ENCODE measurements at regions not wholly inside any gene's neighbourhood (a gene's known extent, or its start where the extent isn't known, plus 50 kb on each side); places are given as distances from the start of the nearest gene placed in this dataset.
A peak's percentile ranks its signal among the peaks of the same experiment; 100 is the strongest.
"Not testable (repeated sequence)": the region's sequence is repeated elsewhere in the genome, so short reads cannot be mapped to it uniquely, and the experiment has no call there.

DNA sequence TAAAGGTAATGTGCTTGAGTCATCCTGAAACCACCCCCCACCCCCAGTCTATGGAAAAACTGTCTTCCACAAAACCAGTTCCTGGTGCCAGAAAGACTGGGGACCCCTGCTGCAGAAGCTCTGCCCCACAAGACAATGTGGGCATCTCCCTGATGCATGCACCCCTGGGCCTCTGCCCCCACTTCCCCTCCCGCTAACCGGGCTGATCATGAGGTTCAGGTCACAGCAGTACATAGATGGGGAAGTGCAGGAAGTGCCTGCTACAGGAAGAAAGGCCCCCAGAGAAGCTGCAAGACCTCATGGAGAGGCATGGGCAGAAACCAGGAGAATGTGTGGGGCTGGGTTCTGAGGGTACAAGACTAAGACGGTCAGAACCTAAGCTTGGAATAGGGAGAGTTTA, 243.4 kb upstream of the ID2 start:
- FAIRE-seq (no peak), DNase-seq (ENCODE audit: insufficient read length, low spot score) (no peak)
- TF ChIP-seq POU2F2 (IDR thresholded peaks at IDR 0.05; ENCODE audit: low read depth, low read length) (no peak), PAX5 (IDR thresholded peaks at IDR 0.05; ENCODE audit: insufficient read depth, low read length, severe bottlenecking) (no peak), TAF1 (IDR thresholded peaks at IDR 0.05; ENCODE audit: low read depth, low read length) (no peak), POLR2AphosphoS5 (IDR thresholded peaks at IDR 0.05; ENCODE audit: low read depth, low read length) (no peak), POLR2A (IDR thresholded peaks at IDR 0.05; ENCODE audit: low read depth, low read length) (no peak), SPI1 (IDR thresholded peaks at IDR 0.05; ENCODE audit: low read depth, low read length) (no peak)

DNA sequence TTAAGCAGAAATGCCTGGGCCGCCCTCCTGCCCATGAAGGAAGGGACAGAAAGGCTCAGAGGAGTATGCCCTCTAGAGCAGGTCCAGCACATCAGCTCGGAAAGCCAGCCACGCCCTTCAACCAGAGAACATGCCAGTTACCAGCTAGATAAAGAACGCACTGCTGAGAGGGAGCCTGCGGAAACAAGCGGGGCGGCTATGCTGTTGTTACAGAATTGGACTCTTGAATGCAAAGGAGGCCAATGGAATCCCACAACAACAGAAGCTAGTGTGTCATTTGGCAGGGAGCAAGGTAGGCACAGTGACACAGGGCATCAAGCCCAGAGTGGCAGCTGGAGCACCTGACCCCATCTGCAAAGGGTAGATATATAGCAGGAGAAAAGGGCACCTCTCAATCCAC, 242.9 kb upstream of the ID2 start:
- FAIRE-seq = no peak

DNA sequence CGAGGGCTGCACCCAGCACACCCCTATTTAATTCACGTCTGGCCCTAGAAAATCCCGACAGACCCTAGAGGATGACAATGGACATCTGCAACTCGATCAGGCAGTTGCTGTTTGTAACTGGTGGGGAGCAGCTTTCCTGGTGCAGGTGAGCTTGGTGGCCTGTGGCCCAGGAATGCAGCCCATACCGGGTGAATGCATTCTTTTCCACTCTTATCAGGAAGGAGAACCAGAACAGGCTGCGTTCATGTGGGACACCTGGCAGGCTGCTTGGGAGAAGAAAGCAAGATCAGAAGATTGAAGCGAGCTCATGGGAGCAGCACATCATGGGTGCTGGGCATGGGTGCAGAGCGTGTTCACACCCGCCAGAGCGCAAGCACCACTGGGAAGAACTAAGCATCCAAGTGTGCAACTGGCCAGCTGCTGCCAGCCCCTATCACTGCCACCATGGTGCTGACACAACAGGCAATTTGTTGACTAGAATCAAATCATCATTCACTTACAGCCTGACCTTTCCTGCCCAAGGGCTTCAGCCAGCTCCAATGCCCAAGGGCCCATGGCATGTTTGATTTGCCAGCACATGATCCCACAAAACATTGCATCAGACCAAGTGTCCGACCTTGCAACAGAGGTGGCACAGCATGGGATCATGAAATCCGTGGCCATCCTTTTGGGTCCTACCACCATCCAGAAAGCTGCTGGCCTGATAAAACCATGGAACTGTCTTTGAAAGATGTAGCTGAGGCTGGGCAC, 241.7 kb upstream of the ID2 start:
- TF ChIP-seq PAX5 (IDR thresholded peaks at IDR 0.05; ENCODE audit: insufficient read depth, low read length, severe bottlenecking) (no peak), SPI1 (IDR thresholded peaks at IDR 0.05; ENCODE audit: low read depth, low read length) (no peak), TAF1 (IDR thresholded peaks at IDR 0.05; ENCODE audit: low read depth, low read length) (no peak), POLR2AphosphoS5 (IDR thresholded peaks at IDR 0.05; ENCODE audit: low read depth, low read length) (no peak), POLR2A (IDR thresholded peaks at IDR 0.05; ENCODE audit: low read depth, low read length) (no peak), POU2F2 (IDR thresholded peaks at IDR 0.05; ENCODE audit: low read depth, low read length) (no peak)
- FAIRE-seq = no peak
- DNase-seq (ENCODE audit: insufficient read length, low spot score) = no peak

More for the DNA sequence above, 242.9 kb upstream of the ID2 start:
- no peak for TF ChIP-seq POLR2AphosphoS5 (IDR thresholded peaks at IDR 0.05; ENCODE audit: low read depth, low read length)
- no peak for TF ChIP-seq PAX5 (IDR thresholded peaks at IDR 0.05; ENCODE audit: insufficient read depth, low read length, severe bottlenecking)
- no peak for TF ChIP-seq POLR2A (IDR thresholded peaks at IDR 0.05; ENCODE audit: low read depth, low read length)
- TF ChIP-seq TAF1 (IDR thresholded peaks at IDR 0.05; ENCODE audit: low read depth, low read length) = no peak
- TF ChIP-seq POU2F2 (IDR thresholded peaks at IDR 0.05; ENCODE audit: low read depth, low read length) = no peak
- no peak for DNase-seq (ENCODE audit: insufficient read length, low spot score)

DNA sequence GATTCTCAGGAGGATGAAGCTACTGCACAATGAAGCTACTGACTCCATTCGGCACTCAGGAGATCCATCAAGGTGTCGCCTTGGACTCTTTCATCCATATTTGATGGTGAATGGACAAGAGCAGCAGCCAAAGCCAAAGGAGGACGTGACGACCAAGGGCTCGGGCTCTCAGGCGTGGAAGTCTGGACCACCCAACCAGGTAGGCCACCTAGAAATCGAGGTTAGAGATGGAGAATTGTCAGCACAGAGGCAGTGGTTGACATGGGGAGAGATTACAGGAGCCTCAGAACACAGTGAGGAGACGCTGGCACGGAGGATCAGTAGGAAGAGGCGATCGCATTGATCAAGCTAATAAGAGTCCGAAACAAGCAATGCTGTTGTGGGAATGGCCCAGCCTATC, 240.5 kb upstream of the ID2 start:
- DNase-seq (ENCODE audit: insufficient read length, low spot score) (no peak), FAIRE-seq (no peak)
- TF ChIP-seq TAF1 (IDR thresholded peaks at IDR 0.05; ENCODE audit: low read depth, low read length) (no peak), SPI1 (IDR thresholded peaks at IDR 0.05; ENCODE audit: low read depth, low read length) (no peak), POLR2AphosphoS5 (IDR thresholded peaks at IDR 0.05; ENCODE audit: low read depth, low read length) (no peak), POLR2A (IDR thresholded peaks at IDR 0.05; ENCODE audit: low read depth, low read length) (no peak), POU2F2 (IDR thresholded peaks at IDR 0.05; ENCODE audit: low read depth, low read length) (no peak), PAX5 (IDR thresholded peaks at IDR 0.05; ENCODE audit: insufficient read depth, low read length, severe bottlenecking) (no peak)

DNA sequence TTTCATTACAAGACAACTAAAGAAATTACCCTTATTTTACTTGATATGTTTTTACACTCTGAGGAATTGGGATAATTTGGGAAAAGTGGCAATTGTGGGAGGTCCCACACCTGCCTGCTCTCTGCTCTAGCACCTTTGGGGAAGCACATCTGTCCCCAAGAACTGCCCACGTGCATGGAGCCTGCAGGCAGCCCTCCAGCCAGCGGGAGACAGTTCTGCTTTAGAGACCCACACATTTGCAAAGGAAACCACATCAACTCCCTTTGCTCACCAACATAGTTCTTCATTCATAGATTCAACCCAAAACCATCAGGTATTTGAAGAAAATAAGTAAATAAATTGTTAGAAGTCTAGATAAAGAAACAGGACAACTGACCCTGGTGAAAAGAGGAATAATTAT, 239.9 kb upstream of the ID2 start:
- DNase-seq (ENCODE audit: insufficient read length, low spot score) = no peak
- no peak for TF ChIP-seq POLR2A (IDR thresholded peaks at IDR 0.05; ENCODE audit: low read depth, low read length)
- peak; percentile 67 for TF ChIP-seq SPI1 (IDR thresholded peaks at IDR 0.05; ENCODE audit: low read depth, low read length)
- no peak for TF ChIP-seq POLR2AphosphoS5 (IDR thresholded peaks at IDR 0.05; ENCODE audit: low read depth, low read length)
- TF ChIP-seq PAX5 (IDR thresholded peaks at IDR 0.05; ENCODE audit: insufficient read depth, low read length, severe bottlenecking) = no peak
- TF ChIP-seq TAF1 (IDR thresholded peaks at IDR 0.05; ENCODE audit: low read depth, low read length) = no peak
- TF ChIP-seq POU2F2 (IDR thresholded peaks at IDR 0.05; ENCODE audit: low read depth, low read length) = no peak
- peak; percentile 66 for FAIRE-seq

DNA sequence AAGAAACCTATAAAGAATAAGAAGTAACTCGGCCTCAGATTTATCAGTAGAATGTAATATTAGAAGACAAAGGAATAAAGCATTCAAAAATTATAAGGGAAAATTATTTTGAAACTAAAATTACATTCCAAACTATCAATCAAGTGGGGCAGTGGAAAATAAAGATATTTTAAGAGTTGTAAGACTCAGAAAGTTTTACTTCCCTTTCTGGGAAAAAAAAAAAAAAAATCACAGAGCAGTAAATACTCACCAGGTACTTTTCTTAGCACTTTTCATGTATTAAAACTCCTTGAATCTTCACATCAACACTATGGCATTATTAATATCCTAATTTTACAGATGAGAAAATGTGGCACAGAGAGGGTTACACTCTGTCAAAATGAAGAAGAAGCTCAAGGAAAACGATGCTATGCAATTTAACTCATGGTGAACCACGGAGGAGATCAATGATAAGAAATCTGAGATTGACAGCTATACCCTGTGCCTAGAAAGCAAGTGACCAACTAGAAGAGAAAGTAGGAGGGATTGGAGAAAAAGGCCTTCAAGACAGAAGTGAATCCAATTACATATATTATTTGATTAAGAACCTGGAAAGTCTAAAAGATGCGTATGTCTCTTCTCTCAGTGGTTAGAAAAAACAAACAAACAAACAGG, 238.9 kb upstream of the ID2 start:
- no peak for DNase-seq (ENCODE audit: insufficient read length, low spot score)

DNA sequence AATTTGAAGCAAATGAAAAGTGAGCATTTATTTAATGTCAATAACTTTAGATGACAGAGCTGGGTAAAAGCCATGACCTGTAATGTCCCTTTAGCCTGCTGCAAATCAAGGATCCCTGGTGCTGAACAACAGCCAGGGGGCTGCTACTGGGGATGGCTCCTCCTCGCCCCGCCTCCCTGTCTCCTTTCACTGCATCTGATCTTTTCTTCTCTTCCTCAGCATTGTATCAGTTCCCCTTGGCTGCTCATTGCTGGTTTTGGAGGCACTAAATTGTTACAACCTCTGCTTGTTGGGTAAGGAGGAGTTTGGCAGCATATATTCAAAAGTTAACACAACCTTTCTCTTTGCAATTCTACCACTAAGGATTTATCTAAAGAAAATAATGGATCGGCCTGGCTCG, 236.3 kb upstream of the ID2 start:
- TF ChIP-seq POLR2AphosphoS5 (IDR thresholded peaks at IDR 0.05; ENCODE audit: low read depth, low read length) (no peak), POLR2A (IDR thresholded peaks at IDR 0.05; ENCODE audit: low read depth, low read length) (no peak), PAX5 (IDR thresholded peaks at IDR 0.05; ENCODE audit: insufficient read depth, low read length, severe bottlenecking) (no peak), TAF1 (IDR thresholded peaks at IDR 0.05; ENCODE audit: low read depth, low read length) (no peak), POU2F2 (IDR thresholded peaks at IDR 0.05; ENCODE audit: low read depth, low read length) (no peak), SPI1 (IDR thresholded peaks at IDR 0.05; ENCODE audit: low read depth, low read length) (no peak)
- no peak for DNase-seq (ENCODE audit: insufficient read length, low spot score)
- no peak for FAIRE-seq

More for the DNA sequence above, 238.9 kb upstream of the ID2 start:
- TF ChIP-seq POLR2AphosphoS5 (IDR thresholded peaks at IDR 0.05; ENCODE audit: low read depth, low read length) = no peak
- TF ChIP-seq PAX5 (IDR thresholded peaks at IDR 0.05; ENCODE audit: insufficient read depth, low read length, severe bottlenecking) = no peak
- no peak for TF ChIP-seq TAF1 (IDR thresholded peaks at IDR 0.05; ENCODE audit: low read depth, low read length)
- TF ChIP-seq SPI1 (IDR thresholded peaks at IDR 0.05; ENCODE audit: low read depth, low read length) = no peak
- TF ChIP-seq POU2F2 (IDR thresholded peaks at IDR 0.05; ENCODE audit: low read depth, low read length) = no peak
- TF ChIP-seq POLR2A (IDR thresholded peaks at IDR 0.05; ENCODE audit: low read depth, low read length) = no peak
- peak; percentile 66 for FAIRE-seq

DNA sequence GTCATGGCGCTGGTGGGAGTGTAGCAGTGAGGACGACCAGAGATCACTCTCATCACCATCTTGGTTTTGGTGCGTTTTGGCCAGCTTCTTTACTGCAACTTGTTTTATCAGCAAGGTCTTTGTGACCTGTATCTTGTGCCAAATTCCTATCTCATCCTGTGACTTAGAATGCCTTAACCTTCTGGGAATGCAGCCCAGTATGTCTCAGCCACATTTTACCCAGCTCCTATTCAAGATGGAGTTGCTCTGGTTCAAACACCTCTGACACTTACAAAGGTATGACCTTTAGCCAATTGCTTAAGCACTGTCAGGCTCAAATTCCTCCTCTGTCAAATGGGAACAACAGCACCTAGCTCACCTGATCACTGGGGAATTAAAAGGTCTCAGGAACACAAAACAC, 235.1 kb upstream of the ID2 start:
- not testable (repeated sequence) for DNase-seq (ENCODE audit: insufficient read length, low spot score); FAIRE-seq

DNA sequence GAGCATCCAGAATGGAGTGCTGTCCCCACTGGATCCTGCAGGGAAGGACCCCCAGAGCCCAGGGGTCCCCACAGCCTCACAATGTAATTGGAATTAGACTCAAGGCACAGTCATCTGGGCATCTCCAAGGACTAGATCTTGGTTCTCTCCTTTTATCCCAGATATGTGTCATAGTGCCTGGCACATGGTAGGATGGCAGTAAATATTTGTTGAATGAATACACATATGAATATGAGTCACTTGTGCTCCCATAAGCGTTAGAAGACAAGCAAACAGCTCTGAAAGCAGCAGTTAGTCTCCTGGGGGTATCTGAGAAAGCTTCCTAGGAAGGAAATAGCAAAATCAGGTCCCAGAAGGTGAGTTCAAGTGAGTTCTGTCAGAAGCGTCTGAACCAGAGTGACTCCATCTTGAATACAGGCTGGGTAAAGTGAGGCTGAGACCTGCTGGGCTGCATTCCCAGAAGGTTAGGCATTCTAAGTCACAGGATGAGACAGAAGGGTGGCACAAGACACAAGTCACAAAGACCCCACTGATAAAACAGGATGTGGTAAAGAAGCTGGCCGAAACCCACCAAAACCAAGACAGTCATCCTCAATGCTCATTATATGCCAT, 234.1 kb upstream of the ID2 start:
- TF ChIP-seq POU2F2 (IDR thresholded peaks at IDR 0.05; ENCODE audit: low read depth, low read length) = no peak
- TF ChIP-seq POLR2AphosphoS5 (IDR thresholded peaks at IDR 0.05; ENCODE audit: low read depth, low read length) = no peak
- TF ChIP-seq POLR2A (IDR thresholded peaks at IDR 0.05; ENCODE audit: low read depth, low read length) = no peak
- TF ChIP-seq SPI1 (IDR thresholded peaks at IDR 0.05; ENCODE audit: low read depth, low read length) = no peak
- TF ChIP-seq TAF1 (IDR thresholded peaks at IDR 0.05; ENCODE audit: low read depth, low read length) = no peak
- no peak for TF ChIP-seq PAX5 (IDR thresholded peaks at IDR 0.05; ENCODE audit: insufficient read depth, low read length, severe bottlenecking)
- no peak for DNase-seq (ENCODE audit: insufficient read length, low spot score)
- no peak for FAIRE-seq

Data from GM12891 (cell line).